ENCODE measurements at regions not wholly inside any gene's neighbourhood (a gene's known extent, or its start where the extent isn't known, plus 50 kb on each side); places are given as distances from the start of the nearest gene placed in this dataset.
A peak's percentile ranks its signal among the peaks of the same experiment; 100 is the strongest.
"Not testable (repeated sequence)": the region's sequence is repeated elsewhere in the genome, so short reads cannot be mapped to it uniquely, and the experiment has no call there.

DNA sequence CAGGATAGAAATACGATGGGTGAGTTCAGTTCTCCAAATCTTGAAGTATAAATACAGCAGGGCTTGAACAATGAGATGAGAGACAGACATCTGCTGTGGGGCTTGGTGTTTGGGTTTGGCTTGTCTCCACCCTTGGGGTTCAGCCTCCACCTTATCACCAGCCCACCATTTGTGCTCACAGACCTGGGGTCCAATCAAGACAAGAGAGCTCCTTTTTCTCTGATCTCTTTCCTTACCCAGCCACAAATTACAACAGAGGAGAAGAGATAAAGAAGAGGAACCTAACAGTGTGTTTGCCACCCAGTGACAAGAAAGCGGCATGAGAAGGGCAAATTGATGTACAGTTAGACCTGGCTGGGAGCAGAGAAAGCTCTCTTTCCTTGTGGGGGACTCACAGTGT is 204.5 kb upstream of the CXCR4 start:
- TF ChIP-seq, protein P1, sequence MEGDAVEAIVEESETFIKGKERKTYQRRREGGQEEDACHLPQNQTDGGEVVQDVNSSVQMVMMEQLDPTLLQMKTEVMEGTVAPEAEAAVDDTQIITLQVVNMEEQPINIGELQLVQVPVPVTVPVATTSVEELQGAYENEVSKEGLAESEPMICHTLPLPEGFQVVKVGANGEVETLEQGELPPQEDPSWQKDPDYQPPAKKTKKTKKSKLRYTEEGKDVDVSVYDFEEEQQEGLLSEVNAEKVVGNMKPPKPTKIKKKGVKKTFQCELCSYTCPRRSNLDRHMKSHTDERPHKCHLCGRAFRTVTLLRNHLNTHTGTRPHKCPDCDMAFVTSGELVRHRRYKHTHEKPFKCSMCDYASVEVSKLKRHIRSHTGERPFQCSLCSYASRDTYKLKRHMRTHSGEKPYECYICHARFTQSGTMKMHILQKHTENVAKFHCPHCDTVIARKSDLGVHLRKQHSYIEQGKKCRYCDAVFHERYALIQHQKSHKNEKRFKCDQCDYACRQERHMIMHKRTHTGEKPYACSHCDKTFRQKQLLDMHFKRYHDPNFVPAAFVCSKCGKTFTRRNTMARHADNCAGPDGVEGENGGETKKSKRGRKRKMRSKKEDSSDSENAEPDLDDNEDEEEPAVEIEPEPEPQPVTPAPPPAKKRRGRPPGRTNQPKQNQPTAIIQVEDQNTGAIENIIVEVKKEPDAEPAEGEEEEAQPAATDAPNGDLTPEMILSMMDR (IDR thresholded peaks at IDR 0.05; ENCODE audit: extremely low read depth, missing control alignments) = no peak
- DNase-seq (ENCODE audit: low spot score) = no peak

GRCh38 chr2:136319651-136320050 is 201.7 kb upstream of the CXCR4 start:
- no peak for DNase-seq (ENCODE audit: low spot score)
- TF ChIP-seq, protein P1 (IDR thresholded peaks at IDR 0.05; ENCODE audit: extremely low read depth, missing control alignments) = no peak

GRCh38 chr2:136319237-136319636 is 201.3 kb upstream of the CXCR4 start:
- no peak for DNase-seq (ENCODE audit: low spot score)
- TF ChIP-seq, protein P1 (IDR thresholded peaks at IDR 0.05; ENCODE audit: extremely low read depth, missing control alignments) = no peak

GRCh38 chr2:136314240-136314639 is 196.3 kb upstream of the CXCR4 start:
- no peak for DNase-seq (ENCODE audit: low spot score)
- TF ChIP-seq, protein P1 (IDR thresholded peaks at IDR 0.05; ENCODE audit: extremely low read depth, missing control alignments) = no peak

DNA sequence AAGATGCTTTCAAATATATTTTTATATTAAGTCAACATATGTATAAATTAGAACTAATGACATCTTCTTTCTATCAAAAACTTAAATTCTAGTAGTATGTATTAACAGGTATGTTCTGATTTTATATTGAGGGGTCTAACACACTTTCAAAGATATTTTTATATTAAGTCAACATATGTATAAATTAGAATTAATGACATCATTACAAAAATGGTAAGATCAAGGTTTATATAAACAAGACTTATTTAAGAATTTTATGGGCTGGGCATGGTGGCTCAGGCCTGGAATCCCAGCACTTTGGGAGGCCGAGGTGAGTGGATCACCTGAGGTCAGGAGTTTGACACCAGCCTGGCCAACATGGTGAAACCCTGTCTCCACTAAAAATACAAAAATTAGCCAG is 194.6 kb upstream of the CXCR4 start:
- DNase-seq (ENCODE audit: low spot score) = not testable (repeated sequence)

GRCh38 chr2:136310797-136311603 is 193.1 kb upstream of the CXCR4 start:
- TF ChIP-seq, protein P1 (IDR thresholded peaks at IDR 0.05; ENCODE audit: extremely low read depth, missing control alignments) = no peak
- no peak for DNase-seq (ENCODE audit: low spot score)

GRCh38 chr2:136310005-136310495 is 192.1 kb upstream of the CXCR4 start:
- DNase-seq (ENCODE audit: low spot score) = peak; percentile 20
- TF ChIP-seq, protein P1 (IDR thresholded peaks at IDR 0.05; ENCODE audit: extremely low read depth, missing control alignments) = no peak

DNA sequence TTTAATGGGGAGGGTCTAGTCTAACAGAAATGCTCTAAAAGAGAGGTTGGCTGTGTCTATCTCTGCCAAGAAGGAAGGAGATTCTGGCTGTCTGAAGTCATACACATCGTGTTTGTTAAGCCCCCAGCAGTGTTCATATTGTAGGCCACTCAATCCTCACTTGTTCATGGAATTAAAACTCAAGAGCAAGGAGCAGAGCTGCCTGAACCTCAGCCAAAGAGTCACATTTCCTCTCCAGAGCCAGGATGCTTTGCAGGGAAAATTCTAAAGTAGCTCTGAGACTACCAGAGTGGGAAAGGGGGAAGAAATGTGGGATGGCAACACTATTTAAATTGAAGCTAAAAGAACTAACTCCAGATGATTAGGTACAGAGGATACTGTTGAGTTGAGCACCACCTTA is 190.7 kb upstream of the CXCR4 start:
- DNase-seq (ENCODE audit: low spot score) = no peak

More for the DNA sequence above, 190.7 kb upstream of the CXCR4 start:
- TF ChIP-seq, protein P1 (IDR thresholded peaks at IDR 0.05; ENCODE audit: extremely low read depth, missing control alignments) = no peak

Measured in GM20000 (cell line).